Activated T-helper 2 cell treated with anti-CD3 and anti-CD28 coated beads, Interferon-gamma antibody, Interleukin-2, Interleukin-4, amounts not matched to agents 10 μg/mL and 5 μg/mL and 100 μg/mL, durations not matched to agents 14 hours and 24 hours and 36 hours (primary cell): ENCODE measurements at regions not wholly inside any gene's neighbourhood (a gene's known extent, or its start where the extent isn't known, plus 50 kb on each side); places are given as distances from the start of the nearest gene placed in this dataset.

Source experiments
- DNase-seq: peaks from one replicate; pipeline ENCODE4 v3.0.0; 2021; ENCODE audit warnings: low spot score
- H3K27ac Mint-ChIP-seq: one replicate; pipeline ENCODE4 v1.8.0; 2021; ENCODE audit warnings: mixed read lengths
- H3K27me3 Mint-ChIP-seq: one replicate; pipeline ENCODE4 v1.8.0; 2021; ENCODE audit warnings: low read depth, mixed read lengths
- H3K36me3 Mint-ChIP-seq: one replicate; pipeline ENCODE4 v1.8.0; 2021; ENCODE audit warnings: low read depth, mixed read lengths
- H3K4me1 Mint-ChIP-seq: one replicate; pipeline ENCODE4 v1.8.0; 2021; ENCODE audit warnings: low read depth, mixed read lengths
- H3K4me3 Mint-ChIP-seq: one replicate; pipeline ENCODE4 v1.8.0; 2021; ENCODE audit warnings: low read depth, mild to moderate bottlenecking, moderate library complexity, mixed read lengths
- H3K9me3 Mint-ChIP-seq: one replicate; pipeline ENCODE4 v1.8.0; 2021; ENCODE audit warnings: mixed read lengths
- intact Hi-C: fragments of 100-400 bp; cut with micrococcal nuclease; formaldehyde crosslinking; loops from one replicate; pipeline ENCODE4 v1.15.1; 2023

- H3K9me3 Mint-ChIP-seq, result no peaks in the 10 kb centered on the region
- no peak for DNase-seq
- no peak overlapping the region for H3K4me3 Mint-ChIP-seq
- H3K36me3 Mint-ChIP-seq, result no peaks in the 10 kb centered on the region
- intact Hi-C loops, result no loop called here
- H3K27ac Mint-ChIP-seq, result no peak overlapping the region
- H3K4me1 Mint-ChIP-seq, result peaks cover 11% of the 10 kb centered on the region
- peaks cover 39% of the 10 kb centered on the region for H3K27me3 Mint-ChIP-seq
These were observed 247.7 kb downstream of the ICOS start for GRCh38 chr2:204184226-204184625.

DNA sequence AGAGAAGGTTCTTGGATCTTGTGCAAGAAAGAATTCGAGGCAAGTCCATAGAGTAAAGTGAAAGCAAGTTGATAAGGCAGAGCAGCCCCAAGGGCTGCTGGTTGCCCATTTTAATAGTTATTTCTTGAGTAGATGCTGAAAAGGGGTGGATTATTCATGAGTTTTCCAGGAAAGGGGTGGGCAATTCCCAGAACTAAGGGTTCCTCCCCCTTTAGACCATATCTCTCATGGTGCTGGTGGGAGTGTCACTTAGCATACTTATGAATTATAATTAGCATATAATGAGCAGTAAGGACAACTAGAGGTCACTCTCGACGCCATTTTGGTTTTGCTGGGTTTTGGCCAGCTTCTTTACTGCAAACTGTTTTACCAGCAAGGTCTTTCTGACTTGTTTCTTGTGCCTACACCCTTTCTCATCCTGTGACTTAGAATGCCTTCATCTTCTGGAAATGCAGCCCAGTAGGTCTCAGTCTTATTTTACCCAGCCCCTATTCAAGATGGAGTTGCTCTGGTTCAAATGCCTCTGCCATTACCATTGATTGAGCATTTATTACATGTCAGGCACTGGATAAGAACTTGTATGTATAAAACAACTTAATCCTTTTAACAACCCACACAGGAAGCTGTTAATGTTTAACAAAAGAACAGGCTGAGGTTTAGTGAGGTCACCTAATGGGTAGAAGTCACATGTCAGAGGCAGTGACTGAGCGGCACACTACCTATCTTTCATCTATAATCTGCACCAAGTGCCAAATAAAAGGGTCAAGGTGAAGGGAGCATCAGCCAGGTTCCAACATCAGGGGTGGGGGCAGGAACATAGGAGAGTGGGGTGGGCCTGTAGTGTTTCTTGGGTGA lies 250.9 kb downstream of the ICOS start:
- H3K27me3 Mint-ChIP-seq, result peaks cover 24% of the 10 kb centered on the region
- H3K36me3 Mint-ChIP-seq, result no peaks in the 10 kb centered on the region
- intact Hi-C loops, result no loop called here
- no peak overlapping the region for H3K4me3 Mint-ChIP-seq
- H3K4me1 Mint-ChIP-seq, result peaks cover 11% of the 10 kb centered on the region
- no peak overlapping the region for H3K27ac Mint-ChIP-seq
- DNase-seq, result no peak
- H3K9me3 Mint-ChIP-seq, result no peaks in the 10 kb centered on the region

- Mint-ChIP-seq H3K36me3 (no peaks in the 10 kb centered on the region), H3K9me3 (no peaks in the 10 kb centered on the region), H3K27me3 (peaks cover 31% of the 10 kb centered on the region), H3K27ac (no peak overlapping the region), H3K4me1 (peaks cover 11% of the 10 kb centered on the region), H3K4me3 (no peak overlapping the region)
- intact Hi-C loops, result no loop called here
- no peak for DNase-seq
These were observed 255.0 kb downstream of the ICOS start for GRCh38 chr2:204191574-204191973.

- H3K4me1 Mint-ChIP-seq, result no peaks in the 10 kb centered on the region
- no peaks in the 10 kb centered on the region for H3K36me3 Mint-ChIP-seq
- H3K27me3 Mint-ChIP-seq, result peaks cover 40% of the 10 kb centered on the region
- no peak for DNase-seq
- no peaks in the 10 kb centered on the region for H3K9me3 Mint-ChIP-seq
- H3K4me3 Mint-ChIP-seq, result no peak overlapping the region
- intact Hi-C loops, result no loop called here
- no peak overlapping the region for H3K27ac Mint-ChIP-seq
These were observed 258.9 kb downstream of the ICOS start for GRCh38 chr2:204195498-204195897.

DNA sequence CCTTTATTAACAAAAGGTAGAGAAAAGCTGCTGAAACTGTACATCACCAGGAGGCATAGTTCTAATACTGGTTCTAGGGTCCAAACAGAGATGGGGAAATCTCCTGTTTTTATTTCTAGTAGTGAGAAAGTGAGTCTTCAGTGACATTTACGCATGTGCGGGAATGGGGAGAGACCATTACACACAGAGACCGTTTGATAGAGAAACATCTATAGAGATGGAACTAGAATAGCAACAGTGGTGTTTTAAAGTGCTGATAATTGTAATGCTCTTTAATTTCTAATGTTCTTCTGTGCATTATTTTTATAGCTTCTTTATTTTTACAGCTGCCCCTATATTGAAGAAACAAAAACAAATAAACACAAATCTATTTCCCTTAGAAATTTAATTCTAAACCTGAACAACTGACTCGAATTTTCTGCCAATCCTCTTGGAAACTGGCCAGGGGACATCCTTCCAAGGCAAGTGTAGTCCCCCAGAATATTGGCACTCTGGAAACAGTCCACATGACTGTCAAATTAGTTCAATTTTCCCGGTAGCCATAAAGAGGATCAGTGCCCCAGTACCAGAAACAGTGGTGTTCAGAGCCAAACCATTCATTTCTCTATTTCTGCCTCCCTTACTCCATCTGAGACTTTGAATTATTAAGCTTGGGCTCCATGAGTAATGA lies 260.9 kb downstream of the ICOS start:
- Mint-ChIP-seq H3K27me3 (peaks cover 36% of the 10 kb centered on the region), H3K9me3 (no peaks in the 10 kb centered on the region), H3K4me3 (no peak overlapping the region), H3K27ac (no peak overlapping the region), H3K36me3 (no peaks in the 10 kb centered on the region), H3K4me1 (no peaks in the 10 kb centered on the region)
- intact Hi-C loops, result no loop called here
- DNase-seq, result no peak

- no peaks in the 10 kb centered on the region for H3K36me3 Mint-ChIP-seq
- H3K4me1 Mint-ChIP-seq, result no peaks in the 10 kb centered on the region
- no peak overlapping the region for H3K4me3 Mint-ChIP-seq
- no peaks in the 10 kb centered on the region for H3K9me3 Mint-ChIP-seq
- intact Hi-C loops, result no loop called here
- peaks cover 37% of the 10 kb centered on the region for H3K27me3 Mint-ChIP-seq
- no peak for DNase-seq
- no peak overlapping the region for H3K27ac Mint-ChIP-seq
These were observed 262.8 kb downstream of the ICOS start for GRCh38 chr2:204199357-204199756.

DNA sequence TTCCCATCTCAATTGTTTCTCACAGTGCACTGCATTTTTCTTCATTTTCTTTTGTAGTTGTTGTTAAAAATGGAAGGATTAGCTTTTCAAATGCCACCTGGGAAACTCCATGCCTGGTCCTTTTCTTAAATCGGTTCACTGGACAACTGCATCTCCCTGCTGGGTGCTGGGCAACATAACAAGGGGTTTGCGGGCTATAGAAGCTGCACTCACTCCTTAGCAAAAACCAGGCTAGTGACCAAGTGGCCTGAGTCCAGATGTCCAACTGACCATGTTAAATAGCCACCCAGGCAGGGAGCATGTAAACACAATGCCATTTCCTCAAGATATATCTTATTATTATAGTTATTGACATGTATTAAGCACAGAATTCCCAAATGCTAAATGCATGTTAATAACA lies 264.9 kb downstream of the ICOS start:
- no peak overlapping the region for H3K4me3 Mint-ChIP-seq
- H3K36me3 Mint-ChIP-seq, result no peaks in the 10 kb centered on the region
- no peaks in the 10 kb centered on the region for H3K4me1 Mint-ChIP-seq
- DNase-seq, result no peak
- no peak overlapping the region for H3K27ac Mint-ChIP-seq
- H3K9me3 Mint-ChIP-seq, result no peaks in the 10 kb centered on the region
- H3K27me3 Mint-ChIP-seq, result peaks cover 43% of the 10 kb centered on the region
- intact Hi-C loops, result no loop called here

GRCh38 chr2:204202253-204202652 lies 265.7 kb downstream of the ICOS start:
- no peak for DNase-seq
- no peak overlapping the region for H3K27ac Mint-ChIP-seq
- no peaks in the 10 kb centered on the region for H3K4me1 Mint-ChIP-seq
- H3K9me3 Mint-ChIP-seq, result no peaks in the 10 kb centered on the region
- intact Hi-C loops, result no loop called here
- no peaks in the 10 kb centered on the region for H3K36me3 Mint-ChIP-seq
- H3K27me3 Mint-ChIP-seq, result peaks cover 44% of the 10 kb centered on the region
- no peak overlapping the region for H3K4me3 Mint-ChIP-seq

- H3K4me1 Mint-ChIP-seq, result no peaks in the 10 kb centered on the region
- intact Hi-C loops, result no loop called here
- no peak overlapping the region for H3K4me3 Mint-ChIP-seq
- H3K27ac Mint-ChIP-seq, result no peak overlapping the region
- no peaks in the 10 kb centered on the region for H3K9me3 Mint-ChIP-seq
- peaks cover 41% of the 10 kb centered on the region for H3K27me3 Mint-ChIP-seq
- no peak for DNase-seq
- no peaks in the 10 kb centered on the region for H3K36me3 Mint-ChIP-seq
These were observed 267.1 kb downstream of the ICOS start for GRCh38 chr2:204203704-204204103.

- no peak for DNase-seq
- H3K27ac Mint-ChIP-seq, result no peak overlapping the region
- H3K36me3 Mint-ChIP-seq, result no peaks in the 10 kb centered on the region
- H3K27me3 Mint-ChIP-seq, result peaks cover 45% of the 10 kb centered on the region
- intact Hi-C loops, result no loop called here
- no peaks in the 10 kb centered on the region for H3K9me3 Mint-ChIP-seq
- H3K4me3 Mint-ChIP-seq, result no peak overlapping the region
- H3K4me1 Mint-ChIP-seq, result no peaks in the 10 kb centered on the region
These were observed 268.5 kb downstream of the ICOS start for GRCh38 chr2:204205082-204205481.

DNA sequence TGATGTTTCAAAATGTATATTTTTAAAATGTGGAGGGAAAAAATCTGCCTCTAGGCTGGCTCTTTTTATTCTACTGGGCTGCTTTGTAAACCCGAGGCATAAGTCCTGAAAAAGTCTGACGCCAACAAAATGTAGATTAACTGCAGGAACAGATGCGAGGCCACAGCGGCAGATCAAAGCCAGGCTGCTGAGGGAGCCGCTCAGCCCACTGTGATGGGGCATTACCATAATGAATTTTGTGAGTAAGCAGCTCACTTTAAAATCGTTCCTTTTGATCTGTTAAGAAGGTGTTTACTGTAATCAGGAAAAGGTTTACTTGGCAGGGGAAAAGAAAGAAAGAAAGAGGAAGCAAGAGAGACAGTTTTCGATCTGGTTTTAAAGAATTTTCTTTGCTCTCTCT lies 269.0 kb downstream of the ICOS start:
- no peak for DNase-seq
- H3K9me3 Mint-ChIP-seq, result no peaks in the 10 kb centered on the region
- intact Hi-C loops, result no loop called here
- H3K4me1 Mint-ChIP-seq, result no peaks in the 10 kb centered on the region
- no peak overlapping the region for H3K27ac Mint-ChIP-seq
- no peaks in the 10 kb centered on the region for H3K36me3 Mint-ChIP-seq
- H3K4me3 Mint-ChIP-seq, result no peak overlapping the region
- H3K27me3 Mint-ChIP-seq, result peaks cover 46% of the 10 kb centered on the region

DNA sequence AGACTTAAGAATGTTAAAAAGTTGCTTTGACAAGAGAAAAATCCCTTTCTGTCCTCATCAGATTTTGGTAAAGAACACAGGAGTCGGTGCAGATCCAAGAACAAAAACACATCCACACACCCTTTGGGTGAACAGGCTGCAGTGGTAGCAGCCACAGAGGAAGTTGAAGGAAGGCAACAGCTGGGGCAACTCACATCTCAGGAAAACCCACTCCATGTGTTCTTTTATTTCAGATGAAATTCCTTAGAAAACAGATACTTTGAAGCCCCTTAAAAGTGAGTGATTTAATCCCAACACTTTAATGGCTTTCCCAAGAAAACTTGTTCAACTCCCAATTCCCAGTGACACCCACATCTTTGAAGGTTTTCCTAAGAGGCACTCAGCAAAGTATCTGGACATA lies 271.3 kb downstream of the ICOS start:
- Mint-ChIP-seq H3K36me3 (no peaks in the 10 kb centered on the region), H3K4me3 (no peak overlapping the region), H3K4me1 (no peaks in the 10 kb centered on the region), H3K27me3 (peaks cover 43% of the 10 kb centered on the region), H3K9me3 (no peaks in the 10 kb centered on the region), H3K27ac (no peak overlapping the region)
- intact Hi-C loops, result no loop called here
- no peak for DNase-seq

- DNase-seq, result no peak
- Mint-ChIP-seq H3K4me1 (no peaks in the 10 kb centered on the region), H3K36me3 (no peaks in the 10 kb centered on the region), H3K27me3 (peaks cover 18% of the 10 kb centered on the region), H3K4me3 (no peak overlapping the region), H3K9me3 (no peaks in the 10 kb centered on the region), H3K27ac (no peak overlapping the region)
- intact Hi-C loops, result no loop called here
These were observed 277.0 kb downstream of the ICOS start for GRCh38 chr2:204213588-204213987.
